WTC11 (cell line): ENCODE measurements at regions not wholly inside any gene's neighbourhood (a gene's known extent, or its start where the extent isn't known, plus 50 kb on each side); places are given as distances from the start of the nearest gene placed in this dataset.

Experiments used
- ATAC-seq: fragments of 200-7000 bp; cut with Tn5 transposase; 2 replicates; pipeline ENCODE4 v1.10.0; 2021; ENCODE audit warnings: mild to moderate bottlenecking, moderate library complexity
- CTCF ChIA-PET: fragments of 300-600 bp; sonication (Branson Sonifier 250); formaldehyde crosslinking; loops from one replicate; lab custom pipeline; 2021; ENCODE audit warnings: antibody characterized with exemption; lab: Charles Lee
- POLR2A ChIA-PET: fragments of 350-600 bp; sonication (Branson Sonifier 250); formaldehyde crosslinking; loops from one replicate; lab custom pipeline; 2021; ENCODE audit warnings: antibody characterized with exemption; lab: Charles Lee
- DNase-seq: peaks from one replicate; pipeline ENCODE4 v3.0.0; 2021; ENCODE audit warnings: low spot score
- H3K27ac Mint-ChIP-seq: 2 replicates; pipeline ENCODE4 v1.8.0; 2021; ENCODE audit warnings: mixed read lengths
- H3K27me3 Mint-ChIP-seq: 2 replicates; pipeline ENCODE4 v1.8.0; 2021; ENCODE audit warnings: low read depth, mild to moderate bottlenecking, moderate library complexity, mixed read lengths
- H3K36me3 Mint-ChIP-seq: 2 replicates; pipeline ENCODE4 v1.8.0; 2021; ENCODE audit warnings: mixed read lengths
- H3K4me1 Mint-ChIP-seq: 2 replicates; pipeline ENCODE4 v1.8.0; 2022; ENCODE audit warnings: mixed read lengths
- H3K4me3 Mint-ChIP-seq: 2 replicates; pipeline ENCODE4 v1.8.0; 2021; ENCODE audit warnings: mild to moderate bottlenecking, moderate library complexity, mixed read lengths
- H3K9me3 Mint-ChIP-seq: 2 replicates; pipeline ENCODE4 v1.8.0; 2021; ENCODE audit warnings: mixed read lengths
- ARID4B ChIP-seq: sonication (generic); formaldehyde crosslinking; IDR thresholded peaks from 2 replicates; pipeline ENCODE4 v1.8.0; 2023; ENCODE audit warnings: missing genetic modification reagents, mild to moderate bottlenecking, borderline replicate concordance
- ATF1 ChIP-seq: sonication (generic); formaldehyde crosslinking; IDR thresholded peaks from 2 replicates; pipeline ENCODE4 v1.8.1; 2023; ENCODE audit warnings: mild to moderate bottlenecking, moderate library complexity, missing genetic modification reagents
- CREM ChIP-seq: sonication (generic); formaldehyde crosslinking; IDR thresholded peaks from 2 replicates; pipeline ENCODE4 v1.8.1; 2022; ENCODE audit warnings: mild to moderate bottlenecking, missing genetic modification reagents, moderate library complexity
- ESRRA ChIP-seq: sonication (generic); formaldehyde crosslinking; IDR thresholded peaks from 2 replicates; pipeline ENCODE4 v1.8.1; 2022; ENCODE audit warnings: mild to moderate bottlenecking, missing genetic modification reagents, borderline replicate concordance
- ETV6 ChIP-seq: sonication (generic); formaldehyde crosslinking; IDR thresholded peaks from 2 replicates; pipeline ENCODE4 v1.8.1; 2022; ENCODE audit warnings: mild to moderate bottlenecking, missing genetic modification reagents
- HMGXB4 ChIP-seq: sonication (generic); formaldehyde crosslinking; IDR thresholded peaks from 2 replicates; pipeline ENCODE4 v1.8.1; 2023; ENCODE audit warnings: mild to moderate bottlenecking, moderate library complexity, missing genetic modification reagents
- JAZF1 ChIP-seq: fragments of 250-450 bp; sonication (Bioruptor Pico); IDR thresholded peaks from 2 replicates; pipeline ENCODE4 v1.9.0; 2021; ENCODE audit warnings: moderate library complexity, mild to moderate bottlenecking, inconsistent platforms
- JUN ChIP-seq: sonication (generic); formaldehyde crosslinking; IDR thresholded peaks from 2 replicates; pipeline ENCODE4 v1.8.0; 2023; ENCODE audit warnings: mild to moderate bottlenecking, missing genetic modification reagents
- MXD4 ChIP-seq: fragments of 250-450 bp; sonication (Bioruptor Pico); IDR thresholded peaks from 2 replicates; pipeline ENCODE4 v1.8.0; 2021; ENCODE audit warnings: mild to moderate bottlenecking, moderate library complexity, borderline replicate concordance
- NFYB ChIP-seq: sonication (generic); formaldehyde crosslinking; conservative IDR thresholded peaks from 2 replicates; pipeline ENCODE4 v1.8.0; 2022; ENCODE audit warnings: low read depth, missing genetic modification reagents
- NR2C2 ChIP-seq: sonication (generic); formaldehyde crosslinking; IDR thresholded peaks from 2 replicates; pipeline ENCODE4 v1.8.0; 2022; ENCODE audit warnings: mild to moderate bottlenecking, missing genetic modification reagents
- NR3C1 ChIP-seq: sonication (generic); formaldehyde crosslinking; conservative IDR thresholded peaks from 2 replicates; pipeline ENCODE4 v1.8.1; 2023; ENCODE audit warnings: low read depth, mild to moderate bottlenecking, missing genetic modification reagents
- OVOL2 ChIP-seq: fragments of 250-450 bp; sonication (Bioruptor Pico); IDR thresholded peaks from 2 replicates; pipeline ENCODE4 v1.9.0; 2021; ENCODE audit warnings: mild to moderate bottlenecking, borderline replicate concordance
- PRRX2 ChIP-seq: fragments of 250-450 bp; sonication (Bioruptor Pico); IDR thresholded peaks from 2 replicates; pipeline ENCODE4 v1.8.0; 2021; ENCODE audit warnings: mild to moderate bottlenecking
- RELA ChIP-seq: sonication (generic); formaldehyde crosslinking; IDR thresholded peaks from 2 replicates; pipeline ENCODE4 v1.8.1; 2022; ENCODE audit warnings: missing genetic modification reagents, mild to moderate bottlenecking, borderline replicate concordance
- RORB ChIP-seq: fragments of 250-450 bp; sonication (Bioruptor Pico); IDR thresholded peaks from 2 replicates; pipeline ENCODE4 v1.9.0; 2021; ENCODE audit warnings: mild to moderate bottlenecking
- SOX15 ChIP-seq: fragments of 250-450 bp; sonication (Bioruptor Pico); IDR thresholded peaks from 2 replicates; pipeline ENCODE4 v1.9.0; 2021; ENCODE audit warnings: mild to moderate bottlenecking
- TCF7 ChIP-seq: sonication (generic); formaldehyde crosslinking; IDR thresholded peaks from 2 replicates; pipeline ENCODE4 v1.8.0; 2022; ENCODE audit warnings: mild to moderate bottlenecking, low read depth, missing genetic modification reagents, moderate library complexity
- ZNF396 ChIP-seq: fragments of 250-450 bp; sonication (Bioruptor Pico); IDR thresholded peaks from 2 replicates; pipeline ENCODE4 v1.8.0; 2021; ENCODE audit warnings: mild to moderate bottlenecking, moderate library complexity, borderline replicate concordance
- ZNF671 ChIP-seq: fragments of 250-450 bp; sonication (Bioruptor Pico); IDR thresholded peaks from 2 replicates; pipeline ENCODE4 v1.8.0; 2021; ENCODE audit warnings: mild to moderate bottlenecking
- TF ChIP-seq, protein P1 (sequence below): sonication (generic); formaldehyde crosslinking; IDR thresholded peaks from 2 replicates; pipeline ENCODE4 v1.8.0; 2022; ENCODE audit warnings: mild to moderate bottlenecking, missing genetic modification reagents
- TF ChIP-seq, protein P2 (sequence below): sonication (generic); formaldehyde crosslinking; IDR thresholded peaks from 2 replicates; pipeline ENCODE4 v1.8.1; 2023; ENCODE audit warnings: mild to moderate bottlenecking, missing genetic modification reagents
- TF ChIP-seq, protein P3 (sequence below): sonication (generic); formaldehyde crosslinking; IDR thresholded peaks from 2 replicates; pipeline ENCODE4 v1.8.0; 2023; ENCODE audit warnings: missing genetic modification reagents

DNA sequence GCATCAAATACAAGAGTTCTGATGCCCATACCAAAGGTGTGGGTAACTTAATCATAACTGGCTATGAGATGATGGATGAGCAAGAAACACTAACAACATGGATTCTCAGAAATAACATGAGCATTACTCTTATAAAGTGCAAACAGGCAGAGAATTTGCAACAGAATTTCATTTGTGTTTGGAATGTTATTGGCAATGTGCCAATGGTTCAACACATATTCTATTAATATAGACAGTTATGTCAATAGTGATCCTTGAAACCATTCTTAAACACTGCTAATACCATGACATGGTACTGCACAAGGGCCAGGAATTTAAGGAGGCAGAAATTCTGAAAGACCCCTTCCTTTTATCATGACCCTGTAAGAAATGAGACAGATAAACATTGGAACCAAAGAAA lies 217.1 kb upstream of the WSB1 start:
- no peak overlapping the region for H3K27ac Mint-ChIP-seq
- no peak for DNase-seq
- ATAC-seq: no peak
- TF ChIP-seq MXD4 (CRISPR knock-in tag): no peak
- TF ChIP-seq CREM (CRISPR knock-in tag): no peak
- no peak for TF ChIP-seq TCF7 (CRISPR knock-in tag)
- no peak for TF ChIP-seq NR2C2 (CRISPR knock-in tag)
- TF ChIP-seq ZNF671 (CRISPR knock-in tag): no peak
- no peak for TF ChIP-seq ATF1 (CRISPR knock-in tag)
- TF ChIP-seq ARID4B: no peak
- TF ChIP-seq NR3C1 (CRISPR knock-in tag): no peak
- TF ChIP-seq, protein P1, sequence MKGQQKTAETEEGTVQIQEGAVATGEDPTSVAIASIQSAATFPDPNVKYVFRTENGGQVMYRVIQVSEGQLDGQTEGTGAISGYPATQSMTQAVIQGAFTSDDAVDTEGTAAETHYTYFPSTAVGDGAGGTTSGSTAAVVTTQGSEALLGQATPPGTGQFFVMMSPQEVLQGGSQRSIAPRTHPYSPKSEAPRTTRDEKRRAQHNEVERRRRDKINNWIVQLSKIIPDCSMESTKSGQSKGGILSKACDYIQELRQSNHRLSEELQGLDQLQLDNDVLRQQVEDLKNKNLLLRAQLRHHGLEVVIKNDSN: no peak
- TF ChIP-seq, protein P2, sequence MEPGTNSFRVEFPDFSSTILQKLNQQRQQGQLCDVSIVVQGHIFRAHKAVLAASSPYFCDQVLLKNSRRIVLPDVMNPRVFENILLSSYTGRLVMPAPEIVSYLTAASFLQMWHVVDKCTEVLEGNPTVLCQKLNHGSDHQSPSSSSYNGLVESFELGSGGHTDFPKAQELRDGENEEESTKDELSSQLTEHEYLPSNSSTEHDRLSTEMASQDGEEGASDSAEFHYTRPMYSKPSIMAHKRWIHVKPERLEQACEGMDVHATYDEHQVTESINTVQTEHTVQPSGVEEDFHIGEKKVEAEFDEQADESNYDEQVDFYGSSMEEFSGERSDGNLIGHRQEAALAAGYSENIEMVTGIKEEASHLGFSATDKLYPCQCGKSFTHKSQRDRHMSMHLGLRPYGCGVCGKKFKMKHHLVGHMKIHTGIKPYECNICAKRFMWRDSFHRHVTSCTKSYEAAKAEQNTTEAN (CRISPR knock-in tag): no peak
- no peak for TF ChIP-seq RORB (CRISPR knock-in tag)
- TF ChIP-seq, protein P3, sequence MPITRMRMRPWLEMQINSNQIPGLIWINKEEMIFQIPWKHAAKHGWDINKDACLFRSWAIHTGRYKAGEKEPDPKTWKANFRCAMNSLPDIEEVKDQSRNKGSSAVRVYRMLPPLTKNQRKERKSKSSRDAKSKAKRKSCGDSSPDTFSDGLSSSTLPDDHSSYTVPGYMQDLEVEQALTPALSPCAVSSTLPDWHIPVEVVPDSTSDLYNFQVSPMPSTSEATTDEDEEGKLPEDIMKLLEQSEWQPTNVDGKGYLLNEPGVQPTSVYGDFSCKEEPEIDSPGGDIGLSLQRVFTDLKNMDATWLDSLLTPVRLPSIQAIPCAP (CRISPR knock-in tag): no peak
- no peak for TF ChIP-seq OVOL2 (CRISPR knock-in tag)
- TF ChIP-seq JUN: no peak
- no peak for TF ChIP-seq NFYB (CRISPR knock-in tag)
- H3K4me3 Mint-ChIP-seq: no peak overlapping the region
- CTCF ChIA-PET: no interaction called here
- peaks cover 98% of the 10 kb centered on the region for H3K9me3 Mint-ChIP-seq
- POLR2A ChIA-PET: no interaction called here
- peaks cover 15% of the 10 kb centered on the region for H3K27me3 Mint-ChIP-seq
- H3K4me1 Mint-ChIP-seq: no peaks in the 10 kb centered on the region
- H3K36me3 Mint-ChIP-seq: peaks cover 75% of the 10 kb centered on the region

DNA sequence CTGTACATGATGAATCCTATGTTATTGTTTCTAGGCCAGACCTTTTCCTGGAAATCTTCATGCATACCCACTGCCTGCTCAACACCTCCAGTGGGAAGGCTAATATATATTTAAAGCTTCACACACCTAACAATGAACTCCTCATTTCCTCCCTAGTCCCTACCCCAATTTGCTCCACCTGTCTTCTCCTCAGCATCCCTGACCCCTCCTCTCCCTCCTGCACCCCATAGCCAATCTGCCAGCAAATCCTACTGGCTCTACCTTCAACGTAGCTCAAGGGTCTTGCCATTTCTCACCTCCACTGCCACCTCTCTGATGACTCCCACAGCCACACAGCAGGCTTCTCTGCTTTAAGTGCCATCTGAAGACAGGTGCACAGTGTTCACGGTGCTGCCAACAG lies 215.6 kb upstream of the WSB1 start:
- Mint-ChIP-seq H3K27me3 (peaks cover 10% of the 10 kb centered on the region), H3K9me3 (peaks cover 98% of the 10 kb centered on the region), H3K4me3 (no peak overlapping the region), H3K36me3 (peaks cover 80% of the 10 kb centered on the region), H3K4me1 (no peaks in the 10 kb centered on the region), H3K27ac (no peak overlapping the region)
- POLR2A ChIA-PET: no interaction called here
- TF ChIP-seq, protein P2 (CRISPR knock-in tag): no peak
- TF ChIP-seq ZNF396: no peak
- TF ChIP-seq ESRRA (CRISPR knock-in tag): no peak
- TF ChIP-seq JAZF1 (CRISPR knock-in tag): no peak
- TF ChIP-seq NFYB (CRISPR knock-in tag): no peak
- no peak for TF ChIP-seq HMGXB4 (CRISPR knock-in tag)
- TF ChIP-seq RELA (CRISPR knock-in tag): no peak
- no peak for TF ChIP-seq PRRX2 (CRISPR knock-in tag)
- no peak for TF ChIP-seq ETV6
- no peak for TF ChIP-seq SOX15
- no peak for DNase-seq
- CTCF ChIA-PET: no interaction called here
- no peak for ATAC-seq
